Spleen (tissue), 7 donors: ENCODE measurements at regions not wholly inside any gene's neighbourhood (a gene's known extent, or its start where the extent isn't known, plus 50 kb on each side); places are given as distances from the start of the nearest gene placed in this dataset.

ENCODE experiments used
- CTCF ChIP-seq, 11 experiments: fragments of 200-600 bp in 7 of 11; fragments of 450-650 bp in 4 of 11; sonication (generic) in 4 of 11; IDR thresholded peaks in 8 of 11; conservative IDR thresholded peaks in 3 of 11; 1 replicate in 7 of 11; 2 replicates in 4 of 11; pipeline versions ENCODE4 v1.4.0 to v1.8.0; 2016 to 2021; ENCODE audit warnings: antibody characterized with exemption in 11 of 11, inconsistent platforms in 4 of 11, mild to moderate bottlenecking in 1 of 11
- POLR2A ChIP-seq, 3 donors: fragments of 450-650 bp; IDR thresholded peaks; one replicate each; pipeline ENCODE4 v1.5.1; 2017; ENCODE audit warnings: antibody characterized with exemption in 3 of 3, mild to moderate bottlenecking in 1 of 3
- POLR2AphosphoS5 ChIP-seq, 3 donors: sonication (generic); formaldehyde crosslinking; IDR thresholded peaks; one replicate each; pipeline ENCODE4 v1.5.1; 2017; ENCODE audit warnings: antibody characterized with exemption in 3 of 3
- donor health status: DM: no; HTN: no; CAD: no; lungs with moderate emphysema.
- donor health status: DM: no; HTN: no; CAD: no.
- donor health status: DM: no; HTN: no; CAD: no.

- TF ChIP-seq CTCF (IDR thresholded peaks at IDR 0.05 in 8 of 11, conservative IDR thresholded peaks at IDR 0.05 in 3 of 11) (no peak), POLR2A (IDR thresholded peaks at IDR 0.05) (no peak), POLR2AphosphoS5 (IDR thresholded peaks at IDR 0.05) (no peak)
Measured at GRCh38 chr1:4105300-4105880, 205.3 kb upstream of the C1orf174 start.
